ENCODE measurements at regions not wholly inside any gene's neighbourhood (a gene's known extent, or its start where the extent isn't known, plus 50 kb on each side); places are given as distances from the start of the nearest gene placed in this dataset.

- Mint-ChIP-seq H3K27me3 (peaks cover 3 to 4% of the 10 kb centered on the region in 2 donors), H3K27ac (no peak overlapping the region), H3K4me3 (no peak overlapping the region), H3K9me3 (no peaks in the 10 kb centered on the region), H3K4me1 (no peaks in the 10 kb centered on the region), H3K36me3 (no peaks in the 10 kb centered on the region)
- H3K9me3 ChIP-seq (ENCODE audit: control insufficient read depth in 1 of 2, low read length in 2 of 2) = no peaks in the 10 kb centered on the region
- CTCF ChIA-PET (ENCODE audit: partially characterized antibody) = no interaction called here
- H3K4me1 ChIP-seq (ENCODE audit: insufficient read depth, low read length) = no peaks in the 10 kb centered on the region
- POLR2A ChIA-PET (ENCODE audit: partially characterized antibody) = no interaction called here
- H3K27ac ChIP-seq (ENCODE audit: low read depth, low read length) = no peak overlapping the region
- no peak overlapping the region for H3K4me3 ChIP-seq (ENCODE audit: low read length in 2 of 2)
- no peaks in the 10 kb centered on the region for H3K27me3 ChIP-seq (ENCODE audit: insufficient read depth, low read length)
- H3K36me3 ChIP-seq (ENCODE audit: insufficient read depth, low read length) = no peaks in the 10 kb centered on the region
- intact Hi-C loops (cut with micrococcal nuclease) = no loop called here
- DNase-seq = no peak
These were observed 98.2 kb upstream of the GCFC2 start for GRCh38 chr2:75808793-75809535.

GRCh38 chr2:75807992-75808391 lies 97.3 kb upstream of the GCFC2 start:
- H3K27me3 Mint-ChIP-seq = peaks cover 2 to 3% of the 10 kb centered on the region in 2 donors
- ChIA-PET POLR2A (ENCODE audit: partially characterized antibody) (no interaction called here), CTCF (ENCODE audit: partially characterized antibody) (no interaction called here)

GRCh38 chr2:75801234-75801982 lies 90.7 kb upstream of the GCFC2 start:
- no peak overlapping the region for H3K27ac ChIP-seq (ENCODE audit: low read depth, low read length)
- ChIA-PET POLR2A (ENCODE audit: partially characterized antibody) (no interaction called here), CTCF (ENCODE audit: partially characterized antibody) (no interaction called here)
- Mint-ChIP-seq H3K4me3 (no peak overlapping the region), H3K4me1 (no peaks in the 10 kb centered on the region), H3K9me3 (no peaks in the 10 kb centered on the region), H3K27me3 (peaks cover 0 to 8% of the 10 kb centered on the region in 2 donors), H3K27ac (no peak overlapping the region), H3K36me3 (no peaks in the 10 kb centered on the region)
- H3K4me3 ChIP-seq (ENCODE audit: low read length in 2 of 2) = no peak overlapping the region
- no peaks in the 10 kb centered on the region for H3K4me1 ChIP-seq (ENCODE audit: insufficient read depth, low read length)
- H3K36me3 ChIP-seq (ENCODE audit: insufficient read depth, low read length) = no peaks in the 10 kb centered on the region
- no peaks in the 10 kb centered on the region for H3K9me3 ChIP-seq (ENCODE audit: control insufficient read depth in 1 of 2, low read length in 2 of 2)
- DNase-seq = no peak
- H3K27me3 ChIP-seq (ENCODE audit: insufficient read depth, low read length) = no peaks in the 10 kb centered on the region
- intact Hi-C loops (cut with micrococcal nuclease) = no loop called here

More at GRCh38 chr2:75807992-75808391, 97.3 kb upstream of the GCFC2 start:
- Histone ChIP-seq H3K36me3 (ENCODE audit: insufficient read depth, low read length) (no peaks in the 10 kb centered on the region), H3K27me3 (ENCODE audit: insufficient read depth, low read length) (no peaks in the 10 kb centered on the region), H3K4me3 (ENCODE audit: low read length in 2 of 2) (no peak overlapping the region), H3K9me3 (ENCODE audit: control insufficient read depth in 1 of 2, low read length in 2 of 2) (no peaks in the 10 kb centered on the region), H3K27ac (ENCODE audit: low read depth, low read length) (no peak overlapping the region), H3K4me1 (ENCODE audit: insufficient read depth, low read length) (no peaks in the 10 kb centered on the region)
- H3K36me3 Mint-ChIP-seq = no peaks in the 10 kb centered on the region
- intact Hi-C loops (cut with micrococcal nuclease) = no loop called here
- no peak overlapping the region for H3K27ac Mint-ChIP-seq
- no peaks in the 10 kb centered on the region for H3K9me3 Mint-ChIP-seq
- DNase-seq = no peak
- H3K4me1 Mint-ChIP-seq = no peaks in the 10 kb centered on the region
- no peak overlapping the region for H3K4me3 Mint-ChIP-seq

DNA sequence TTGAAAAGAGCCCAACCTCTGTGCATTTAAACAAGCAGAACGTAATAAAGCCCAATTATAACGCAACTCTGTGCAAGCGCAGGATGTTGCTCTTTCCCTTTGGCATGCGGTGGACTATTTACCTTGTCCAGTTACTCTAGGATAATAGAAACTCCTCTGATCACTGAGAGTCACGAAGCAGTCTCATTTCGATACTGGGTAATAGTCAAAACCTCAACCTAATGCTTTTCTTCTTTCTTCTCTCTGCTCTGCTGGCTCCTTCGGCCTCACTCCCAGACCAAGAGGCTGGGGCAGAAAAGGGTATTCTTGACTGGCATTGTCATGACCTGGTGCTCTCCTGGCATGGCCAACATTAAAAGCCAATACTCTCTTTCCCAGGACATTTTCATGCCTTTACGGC lies 89.7 kb upstream of the GCFC2 start:
- no peaks in the 10 kb centered on the region for H3K36me3 ChIP-seq (ENCODE audit: insufficient read depth, low read length)
- CTCF ChIA-PET (ENCODE audit: partially characterized antibody) = no interaction called here
- POLR2A ChIA-PET (ENCODE audit: partially characterized antibody) = no interaction called here

DNA sequence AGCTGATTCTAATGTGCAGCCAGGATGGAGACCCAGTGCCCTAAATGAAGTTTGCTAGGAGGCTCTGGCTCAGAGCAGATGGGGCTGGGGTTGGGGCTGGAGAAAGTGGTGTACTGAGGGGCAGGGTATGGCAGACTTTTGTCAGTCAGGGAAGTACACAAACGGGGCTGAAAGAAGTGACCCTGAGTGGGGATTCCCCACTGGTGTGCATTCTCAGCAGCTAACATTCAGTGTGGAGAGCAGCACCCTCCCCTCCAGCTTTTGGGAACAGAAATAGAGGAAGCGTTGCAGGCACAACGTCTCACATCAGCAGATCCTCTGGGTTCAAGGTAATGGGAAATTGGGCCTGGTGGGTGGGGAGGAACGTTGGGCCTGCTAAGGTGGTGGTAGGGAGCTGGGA lies 89.1 kb upstream of the GCFC2 start:
- H3K27me3 Mint-ChIP-seq = peaks cover 0 to 6% of the 10 kb centered on the region in 2 donors
- no peaks in the 10 kb centered on the region for H3K4me1 Mint-ChIP-seq
- no peak overlapping the region for H3K4me3 ChIP-seq (ENCODE audit: low read length in 2 of 2)
- no peaks in the 10 kb centered on the region for H3K4me1 ChIP-seq (ENCODE audit: insufficient read depth, low read length)
- no peaks in the 10 kb centered on the region for H3K36me3 ChIP-seq (ENCODE audit: insufficient read depth, low read length)
- no peak overlapping the region for H3K27ac ChIP-seq (ENCODE audit: low read depth, low read length)
- ChIA-PET CTCF (ENCODE audit: partially characterized antibody) (no interaction called here), POLR2A (ENCODE audit: partially characterized antibody) (no interaction called here)
- H3K27ac Mint-ChIP-seq = no peak overlapping the region
- H3K9me3 Mint-ChIP-seq = no peaks in the 10 kb centered on the region
- no peaks in the 10 kb centered on the region for H3K27me3 ChIP-seq (ENCODE audit: insufficient read depth, low read length)
- H3K4me3 Mint-ChIP-seq = no peak overlapping the region
- no peaks in the 10 kb centered on the region for H3K36me3 Mint-ChIP-seq
- DNase-seq = no peak
- H3K9me3 ChIP-seq (ENCODE audit: control insufficient read depth in 1 of 2, low read length in 2 of 2) = no peaks in the 10 kb centered on the region
- intact Hi-C loops (cut with micrococcal nuclease) = no loop called here

More for the DNA sequence above, 89.7 kb upstream of the GCFC2 start:
- Mint-ChIP-seq H3K27ac (no peak overlapping the region), H3K4me3 (no peak overlapping the region), H3K27me3 (peaks cover 0 to 6% of the 10 kb centered on the region in 2 donors), H3K36me3 (no peaks in the 10 kb centered on the region), H3K4me1 (no peaks in the 10 kb centered on the region), H3K9me3 (no peaks in the 10 kb centered on the region)
- intact Hi-C loops (cut with micrococcal nuclease) = no loop called here
- Histone ChIP-seq H3K27me3 (ENCODE audit: insufficient read depth, low read length) (no peaks in the 10 kb centered on the region), H3K9me3 (ENCODE audit: control insufficient read depth in 1 of 2, low read length in 2 of 2) (no peaks in the 10 kb centered on the region), H3K4me1 (ENCODE audit: insufficient read depth, low read length) (no peaks in the 10 kb centered on the region), H3K27ac (ENCODE audit: low read depth, low read length) (no peak overlapping the region), H3K4me3 (ENCODE audit: low read length in 2 of 2) (no peak overlapping the region)
- no peak for DNase-seq

GRCh38 chr2:75798569-75798968 lies 87.9 kb upstream of the GCFC2 start:
- Mint-ChIP-seq H3K4me1 (no peaks in the 10 kb centered on the region), H3K4me3 (no peak overlapping the region), H3K9me3 (no peaks in the 10 kb centered on the region), H3K36me3 (no peaks in the 10 kb centered on the region), H3K27ac (no peak overlapping the region), H3K27me3 (peaks cover 0 to 6% of the 10 kb centered on the region in 2 donors)
- no peak for DNase-seq
- no peak overlapping the region for H3K4me3 ChIP-seq (ENCODE audit: low read length in 2 of 2)
- intact Hi-C loops (cut with micrococcal nuclease) = no loop called here
- ChIA-PET CTCF (ENCODE audit: partially characterized antibody) (no interaction called here), POLR2A (ENCODE audit: partially characterized antibody) (no interaction called here)
- no peaks in the 10 kb centered on the region for H3K36me3 ChIP-seq (ENCODE audit: insufficient read depth, low read length)
- H3K27ac ChIP-seq (ENCODE audit: low read depth, low read length) = no peak overlapping the region
- H3K9me3 ChIP-seq (ENCODE audit: control insufficient read depth in 1 of 2, low read length in 2 of 2) = no peaks in the 10 kb centered on the region
- no peaks in the 10 kb centered on the region for H3K4me1 ChIP-seq (ENCODE audit: insufficient read depth, low read length)
- H3K27me3 ChIP-seq (ENCODE audit: insufficient read depth, low read length) = no peaks in the 10 kb centered on the region

DNA sequence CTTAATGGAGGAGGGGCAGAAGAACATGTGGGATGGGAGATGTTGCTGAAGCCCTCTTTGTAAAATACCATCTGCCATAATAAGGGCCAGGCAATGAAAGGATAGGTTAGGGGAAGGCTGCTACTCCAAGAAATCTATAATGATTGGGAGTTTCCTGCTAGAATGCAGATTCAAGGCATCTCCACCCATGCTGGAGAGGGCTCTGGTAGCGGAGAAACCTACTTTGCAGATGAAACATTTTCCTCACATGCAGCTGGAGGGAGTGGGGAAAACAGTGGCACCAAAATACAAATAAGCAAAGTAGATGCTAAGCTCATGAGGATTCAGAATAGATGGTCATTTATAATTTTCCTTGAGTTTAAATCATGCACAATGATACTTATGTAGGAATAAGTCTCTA lies 82.3 kb upstream of the GCFC2 start:
- CTCF ChIA-PET (ENCODE audit: partially characterized antibody) = no interaction called here

More for the DNA sequence above, 82.3 kb upstream of the GCFC2 start:
- H3K4me1 ChIP-seq (ENCODE audit: insufficient read depth, low read length) = no peaks in the 10 kb centered on the region
- Mint-ChIP-seq H3K36me3 (no peaks in the 10 kb centered on the region), H3K27ac (no peak overlapping the region), H3K4me3 (no peak overlapping the region), H3K4me1 (no peaks in the 10 kb centered on the region), H3K27me3 (peaks cover 2 to 4% of the 10 kb centered on the region in 2 donors), H3K9me3 (no peaks in the 10 kb centered on the region)
- intact Hi-C loops (cut with micrococcal nuclease) = no loop called here
- no peaks in the 10 kb centered on the region for H3K36me3 ChIP-seq (ENCODE audit: insufficient read depth, low read length)
- no peak overlapping the region for H3K4me3 ChIP-seq (ENCODE audit: low read length in 2 of 2)
- POLR2A ChIA-PET (ENCODE audit: partially characterized antibody) = no interaction called here
- no peak overlapping the region for H3K27ac ChIP-seq (ENCODE audit: low read depth, low read length)
- H3K27me3 ChIP-seq (ENCODE audit: insufficient read depth, low read length) = no peaks in the 10 kb centered on the region
- H3K9me3 ChIP-seq (ENCODE audit: control insufficient read depth in 1 of 2, low read length in 2 of 2) = no peaks in the 10 kb centered on the region
- DNase-seq = no peak
